GM18907 (cell line): ENCODE measurements at regions not wholly inside any gene's neighbourhood (a gene's known extent, or its start where the extent isn't known, plus 50 kb on each side); places are given as distances from the start of the nearest gene placed in this dataset.

Experiments used
- ATAC-seq: cut with Tn5 transposase; IDR thresholded peaks from one replicate; pipeline ENCODE4 v1.9.1; 2021; ENCODE audit warnings: mild to moderate bottlenecking, moderate library complexity; ENCODE audit not compliant: unreplicated experiment

GRCh38 chr5:72623323-72623722 lies 116.1 kb upstream of the ZNF366 start:
- ATAC-seq, result no peak

- ATAC-seq, result no peak
These were observed 115.1 kb upstream of the ZNF366 start for GRCh38 chr5:72622170-72622760.

- no peak for ATAC-seq
These were observed 114.4 kb upstream of the ZNF366 start for GRCh38 chr5:72621576-72621975.

- no peak for ATAC-seq
These were observed 112.5 kb upstream of the ZNF366 start for GRCh38 chr5:72619677-72620076.

GRCh38 chr5:72619251-72619650 lies 112.0 kb upstream of the ZNF366 start:
- no peak for ATAC-seq

GRCh38 chr5:72618708-72619107 lies 111.5 kb upstream of the ZNF366 start:
- ATAC-seq, result no peak

GRCh38 chr5:72615061-72615460 lies 107.9 kb upstream of the ZNF366 start:
- ATAC-seq, result no peak

GRCh38 chr5:72613515-72613914 lies 106.3 kb upstream of the ZNF366 start:
- no peak for ATAC-seq

GRCh38 chr5:72612810-72613209 lies 105.6 kb upstream of the ZNF366 start:
- ATAC-seq, result no peak

- ATAC-seq, result peak; percentile 63
These were observed 104.0 kb upstream of the ZNF366 start for GRCh38 chr5:72611118-72611730.

GRCh38 chr5:72608926-72609325 lies 101.7 kb upstream of the ZNF366 start:
- ATAC-seq, result no peak

- no peak for ATAC-seq
These were observed 101.1 kb upstream of the ZNF366 start for GRCh38 chr5:72608297-72608696.

- ATAC-seq, result no peak
These were observed 100.2 kb upstream of the ZNF366 start for GRCh38 chr5:72607381-72607780.

GRCh38 chr5:72606525-72606924 lies 99.3 kb upstream of the ZNF366 start:
- ATAC-seq, result no peak

GRCh38 chr5:72605632-72606031 lies 98.4 kb upstream of the ZNF366 start:
- ATAC-seq, result no peak

- ATAC-seq, result no peak
These were observed 97.6 kb upstream of the ZNF366 start for GRCh38 chr5:72604798-72605154.

- no peak for ATAC-seq
These were observed 97.0 kb upstream of the ZNF366 start for GRCh38 chr5:72604111-72604797.

- ATAC-seq, result no peak
These were observed 95.8 kb upstream of the ZNF366 start for GRCh38 chr5:72602696-72603685.

GRCh38 chr5:72601861-72602260 lies 94.7 kb upstream of the ZNF366 start:
- no peak for ATAC-seq

GRCh38 chr5:72600391-72600981 lies 93.3 kb upstream of the ZNF366 start:
- no peak for ATAC-seq
